HG02884 (cell line): ENCODE measurements at regions not wholly inside any gene's neighbourhood (a gene's known extent, or its start where the extent isn't known, plus 50 kb on each side); places are given as distances from the start of the nearest gene placed in this dataset.
"Not testable (repeated sequence)": the region's sequence is repeated elsewhere in the genome, so short reads cannot be mapped to it uniquely, and the experiment has no call there.

Experiments used
- ATAC-seq: cut with Tn5 transposase; IDR thresholded peaks from one replicate; pipeline ENCODE4 v1.9.1; 2021; ENCODE audit warnings: mild to moderate bottlenecking, moderate library complexity; ENCODE audit not compliant: unreplicated experiment

- ATAC-seq, result no peak
These were observed 189.2 kb downstream of the SLITRK6 start for GRCh38 chr13:85610024-85610423.

GRCh38 chr13:85608255-85608829, 190.9 kb downstream of the SLITRK6 start:
- no peak for ATAC-seq

GRCh38 chr13:85603735-85604134, 195.5 kb downstream of the SLITRK6 start:
- ATAC-seq, result no peak

DNA sequence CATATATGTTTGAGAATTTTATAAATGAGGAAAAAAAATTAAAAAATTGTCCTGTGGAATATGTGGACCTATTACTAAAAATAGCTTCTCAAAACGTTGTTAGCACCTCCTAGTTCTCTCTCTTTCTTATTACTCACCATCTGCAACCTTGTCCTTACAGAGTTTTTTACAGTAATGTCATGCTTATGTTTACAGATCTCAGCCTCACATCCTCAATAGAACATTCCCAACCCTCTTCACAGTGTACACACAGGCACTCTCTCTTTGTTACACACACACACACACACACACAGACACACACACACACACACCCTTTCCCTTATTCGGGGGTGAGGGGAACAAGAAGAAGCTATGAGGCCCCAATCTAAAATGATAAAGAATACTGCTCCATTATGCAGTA, 197.7 kb downstream of the SLITRK6 start:
- ATAC-seq, result no peak

- no peak for ATAC-seq
These were observed 201.3 kb downstream of the SLITRK6 start for GRCh38 chr13:85597790-85598500.

DNA sequence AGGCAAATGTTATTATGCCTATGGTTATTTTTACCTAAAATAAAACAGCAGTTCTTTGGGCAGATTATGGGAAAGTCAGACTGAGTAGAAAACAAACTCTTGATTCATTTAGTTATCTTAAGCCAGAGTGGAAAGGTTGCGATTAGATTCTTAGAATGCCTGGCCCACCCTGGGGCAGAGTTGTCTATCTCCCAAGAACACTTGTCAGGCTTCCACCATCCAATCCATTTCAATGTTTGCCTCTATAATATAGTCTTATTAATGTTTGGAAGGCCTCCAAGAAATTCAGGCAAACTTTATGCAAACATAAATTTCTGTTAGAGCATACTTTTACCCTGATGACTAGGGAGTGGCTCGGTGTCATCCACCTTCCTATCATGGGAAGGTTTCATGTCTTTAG, 207.0 kb downstream of the SLITRK6 start:
- no peak for ATAC-seq

GRCh38 chr13:85590231-85590931, 208.8 kb downstream of the SLITRK6 start:
- no peak for ATAC-seq

GRCh38 chr13:85589021-85589420, 210.2 kb downstream of the SLITRK6 start:
- no peak for ATAC-seq

DNA sequence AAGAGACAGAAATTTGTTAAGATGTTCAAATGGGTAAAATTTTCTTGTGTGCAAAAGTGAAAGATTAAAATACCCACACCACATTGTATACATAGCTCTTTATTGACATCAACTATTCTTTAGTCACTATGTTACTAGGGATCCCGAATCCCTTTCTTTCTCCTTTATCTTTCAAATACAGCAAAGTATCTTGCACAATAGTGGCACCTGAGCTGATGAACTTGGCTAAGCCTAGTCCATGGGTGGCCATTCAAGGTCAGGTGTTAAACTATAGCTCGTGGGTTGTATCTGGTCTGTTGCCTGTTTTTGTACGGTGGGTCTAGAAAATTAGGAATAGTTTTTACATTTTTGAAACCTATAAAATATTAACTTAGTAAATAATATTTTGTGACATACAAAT, 210.9 kb downstream of the SLITRK6 start:
- no peak for ATAC-seq

DNA sequence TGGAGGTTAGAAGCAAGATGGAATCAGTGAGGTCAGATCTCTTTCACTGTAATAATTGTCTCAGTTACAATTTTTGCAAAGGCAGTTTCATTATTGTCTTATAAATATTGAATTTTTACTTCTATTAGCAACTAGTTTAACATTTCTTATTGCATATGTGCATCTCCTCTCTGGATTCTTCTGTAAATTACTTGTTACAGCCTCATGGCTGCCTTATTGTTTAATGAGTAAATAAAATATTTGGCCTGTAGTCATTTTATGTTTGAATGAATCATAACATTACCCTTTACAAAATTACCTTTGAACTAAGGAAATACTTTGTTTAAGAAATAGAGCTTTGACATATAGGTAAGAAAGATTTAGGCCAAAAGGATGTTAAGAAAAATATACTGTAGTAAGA, 212.4 kb downstream of the SLITRK6 start:
- ATAC-seq, result no peak

DNA sequence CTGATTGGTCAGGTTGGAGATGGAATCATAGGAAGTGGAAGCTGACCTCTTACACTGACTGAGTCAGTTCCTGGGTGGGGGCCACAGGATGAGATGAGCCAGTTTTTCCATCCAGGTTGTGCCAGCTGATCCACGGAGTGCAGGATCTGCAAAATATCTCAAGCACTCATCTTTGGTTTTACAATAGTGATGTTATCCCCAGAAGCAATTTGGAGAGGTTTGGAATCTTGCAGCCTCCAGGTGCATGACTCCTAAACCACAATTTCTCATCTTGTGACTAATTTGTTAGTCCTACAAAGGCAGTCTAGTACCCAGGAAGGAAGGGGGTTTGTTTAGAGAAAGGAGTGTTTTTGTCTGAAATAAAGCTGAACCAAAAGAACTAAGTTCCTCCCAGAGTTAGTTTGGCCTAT, 212.8 kb downstream of the SLITRK6 start:
- no peak for ATAC-seq

DNA sequence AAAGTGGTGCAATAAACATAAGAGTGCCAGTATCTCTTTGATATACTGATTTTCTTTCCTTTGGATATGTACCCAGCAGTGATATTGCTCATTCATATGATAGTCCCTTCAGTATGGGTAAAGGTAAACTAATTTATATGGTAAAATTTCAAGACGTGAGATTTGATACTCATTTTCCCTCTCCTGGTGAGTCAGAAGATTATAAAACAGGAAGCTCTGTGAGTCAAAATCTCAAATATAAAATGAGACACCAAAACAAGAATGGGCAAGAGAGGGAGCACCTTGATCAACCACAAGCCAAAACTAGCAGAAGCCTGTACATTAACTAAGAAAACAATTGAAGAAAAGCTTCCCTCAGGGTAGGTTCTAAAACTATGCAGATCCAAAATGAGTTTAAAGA, 216.3 kb downstream of the SLITRK6 start:
- ATAC-seq, result no peak

GRCh38 chr13:85575110-85575509, 224.1 kb downstream of the SLITRK6 start:
- no peak for ATAC-seq

- ATAC-seq, result no peak
These were observed 231.3 kb downstream of the SLITRK6 start for GRCh38 chr13:85567909-85568308.

DNA sequence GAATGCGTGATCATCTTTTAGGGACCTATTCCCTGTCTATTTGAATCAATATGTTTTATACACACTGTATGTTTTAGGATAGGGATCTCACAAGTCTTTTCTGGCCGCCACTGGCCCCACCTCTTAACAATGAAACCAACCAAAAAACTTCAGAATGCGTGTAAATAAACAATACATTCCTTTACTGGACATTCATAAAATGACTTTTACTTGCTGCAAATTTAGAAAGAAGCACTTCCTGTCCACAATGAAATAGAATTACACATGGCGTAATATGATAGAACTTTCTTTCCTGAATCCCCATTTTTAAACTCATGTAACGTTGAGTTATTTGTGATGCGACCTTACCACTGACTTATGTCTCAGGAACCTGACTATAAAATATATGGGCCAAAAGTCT, 233.6 kb downstream of the SLITRK6 start:
- ATAC-seq, result no peak

DNA sequence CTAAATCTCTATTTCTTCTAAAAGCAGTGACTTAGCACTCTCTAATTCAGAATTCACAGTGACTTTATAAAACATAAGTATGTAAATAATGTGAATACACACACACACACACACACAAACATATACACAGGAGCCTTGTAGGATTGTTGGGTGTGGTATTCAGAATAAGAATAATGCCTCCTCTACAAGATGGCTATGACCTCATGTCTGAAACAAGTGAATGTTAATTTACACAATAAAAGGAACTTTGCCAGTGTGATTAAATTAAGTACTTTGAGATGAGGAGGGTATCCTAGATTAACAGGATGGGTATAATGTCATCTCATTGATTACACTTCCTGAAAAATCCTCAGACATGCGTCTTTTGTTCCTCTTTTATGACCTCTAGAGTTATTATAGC, 234.6 kb downstream of the SLITRK6 start:
- no peak for ATAC-seq

DNA sequence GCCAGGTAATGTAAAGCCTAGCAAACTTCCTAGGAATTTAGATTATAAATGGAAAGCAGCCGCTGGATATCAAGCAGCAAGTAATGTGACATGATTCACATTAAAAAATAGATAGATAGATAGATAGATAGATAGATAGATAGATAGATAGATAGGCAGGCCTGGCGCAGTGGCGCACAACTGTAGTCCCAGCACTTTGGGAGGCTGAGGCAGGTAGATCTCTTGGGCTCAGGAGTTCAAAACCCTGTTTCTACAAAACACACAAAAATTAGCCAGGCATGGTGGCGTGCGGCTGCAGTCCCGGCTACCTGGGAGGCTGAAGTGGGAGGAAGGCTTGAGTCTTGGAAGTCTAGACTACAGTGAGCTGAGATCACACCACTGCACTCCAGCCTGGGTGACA, 236.9 kb downstream of the SLITRK6 start:
- ATAC-seq, result no peak

GRCh38 chr13:85557691-85558467, 241.3 kb downstream of the SLITRK6 start:
- ATAC-seq, result no peak

DNA sequence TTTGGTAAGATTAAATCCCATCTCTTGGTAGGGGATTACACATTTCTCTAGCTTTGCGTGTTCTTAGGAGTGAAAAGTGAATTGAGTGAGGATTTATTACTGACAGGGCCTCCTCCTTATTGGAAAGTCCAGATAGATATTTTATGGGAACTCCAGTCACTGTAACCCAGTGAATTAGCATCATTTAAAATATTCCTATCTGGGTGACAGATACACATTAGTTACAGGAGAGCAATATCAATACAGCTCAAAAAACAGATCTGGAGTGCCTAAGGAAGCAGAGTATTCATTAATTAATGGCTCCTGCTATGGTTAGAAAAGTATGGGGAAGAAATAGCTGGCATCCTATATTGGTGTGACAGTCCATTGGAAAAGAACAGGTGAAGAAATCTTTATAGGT, 248.2 kb downstream of the SLITRK6 start:
- no peak for ATAC-seq

DNA sequence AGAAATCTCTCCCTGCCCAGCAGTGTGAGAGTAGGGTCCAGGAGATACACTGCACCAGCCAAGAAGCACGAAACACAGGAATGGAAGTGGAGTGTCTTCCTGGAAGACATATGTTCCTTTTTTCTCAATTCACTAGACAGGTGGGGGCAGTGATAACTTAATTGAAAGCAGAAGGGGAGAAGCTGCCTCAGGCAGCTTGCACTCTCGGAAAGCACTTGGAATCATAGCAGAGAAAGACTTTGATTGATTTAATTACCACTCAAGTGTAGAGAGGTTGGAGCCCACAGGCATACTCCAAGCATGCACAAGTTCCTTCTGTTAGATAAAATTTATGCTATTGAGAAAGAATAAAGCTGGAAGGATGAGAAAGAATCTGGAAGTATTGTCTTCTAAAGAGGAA, 249.4 kb downstream of the SLITRK6 start:
- ATAC-seq, result no peak

- not testable (repeated sequence) for ATAC-seq
These were observed 250.4 kb downstream of the SLITRK6 start for GRCh38 chr13:85548845-85549244.

DNA sequence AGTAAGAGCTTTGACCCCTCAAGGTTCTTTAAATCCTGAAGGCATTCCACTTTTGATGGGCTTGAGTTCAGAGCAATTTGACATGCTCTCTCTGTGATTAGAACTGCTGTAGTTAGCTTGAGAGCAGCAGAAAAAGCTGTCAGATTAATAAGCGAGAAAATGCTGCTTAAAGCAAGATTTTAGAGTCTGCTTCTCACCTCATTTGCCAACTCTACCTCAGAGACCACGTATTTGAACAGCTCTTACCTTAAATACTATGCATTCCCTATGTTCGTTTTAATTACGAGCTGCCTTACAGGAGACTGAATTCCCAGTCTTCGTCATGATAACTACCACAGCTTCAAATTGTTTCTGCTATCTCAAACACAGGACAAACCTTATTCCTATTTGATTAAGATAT, 253.4 kb downstream of the SLITRK6 start:
- no peak for ATAC-seq
